8988T (cell line): ENCODE measurements at regions not wholly inside any gene's neighbourhood (a gene's known extent, or its start where the extent isn't known, plus 50 kb on each side); places are given as distances from the start of the nearest gene placed in this dataset.
"Not testable (repeated sequence)": the region's sequence is repeated elsewhere in the genome, so short reads cannot be mapped to it uniquely, and the experiment has no call there.

ENCODE experiments used
- DNase-seq: peaks from one replicate; pipeline ENCODE4 v3.0.0; 2011

GRCh38 chr10:28902215-28902614 lies 224.9 kb downstream of the BAMBI start:
- DNase-seq, result no peak

- DNase-seq, result no peak
These were observed 225.7 kb downstream of the BAMBI start for GRCh38 chr10:28903063-28903462.

- no peak for DNase-seq
These were observed 226.4 kb downstream of the BAMBI start for GRCh38 chr10:28903736-28904135.

- DNase-seq, result no peak
These were observed 228.1 kb downstream of the BAMBI start for GRCh38 chr10:28905371-28905770.

GRCh38 chr10:28906011-28906411 lies 228.7 kb downstream of the BAMBI start:
- DNase-seq, result no peak

GRCh38 chr10:28906415-28906814 lies 229.1 kb downstream of the BAMBI start:
- no peak for DNase-seq

GRCh38 chr10:28906934-28907333 lies 229.6 kb downstream of the BAMBI start:
- no peak for DNase-seq

- no peak for DNase-seq
These were observed 232.6 kb downstream of the BAMBI start for GRCh38 chr10:28909875-28910274.

- DNase-seq, result no peak
These were observed 233.6 kb downstream of the BAMBI start for GRCh38 chr10:28910956-28911355.

GRCh38 chr10:28911511-28911910 lies 234.2 kb downstream of the BAMBI start:
- not testable (repeated sequence) for DNase-seq

- DNase-seq, result no peak
These were observed 234.9 kb downstream of the BAMBI start for GRCh38 chr10:28912017-28912783.

- no peak for DNase-seq
These were observed 236.3 kb downstream of the BAMBI start for GRCh38 chr10:28913436-28914237.

GRCh38 chr10:28914701-28915100 lies 237.4 kb downstream of the BAMBI start:
- no peak for DNase-seq

GRCh38 chr10:28915989-28916588 lies 238.8 kb downstream of the BAMBI start:
- no peak for DNase-seq

- no peak for DNase-seq
These were observed 242.8 kb downstream of the BAMBI start for GRCh38 chr10:28920091-28920490.

- DNase-seq, result no peak
These were observed 244.8 kb downstream of the BAMBI start for GRCh38 chr10:28922127-28922526.

GRCh38 chr10:28922861-28923260 lies 245.5 kb downstream of the BAMBI start:
- DNase-seq, result no peak

GRCh38 chr10:28924717-28925116 lies 247.4 kb downstream of the BAMBI start:
- DNase-seq, result no peak

GRCh38 chr10:28925121-28925663 lies 247.9 kb downstream of the BAMBI start:
- no peak for DNase-seq

GRCh38 chr10:28926932-28927331 lies 249.6 kb downstream of the BAMBI start:
- no peak for DNase-seq

- DNase-seq, result no peak
These were observed 251.2 kb downstream of the BAMBI start for GRCh38 chr10:28928484-28928883.

GRCh38 chr10:28929942-28930341 lies 252.6 kb downstream of the BAMBI start:
- DNase-seq, result no peak
